ENCODE measurements at regions not wholly inside any gene's neighbourhood (a gene's known extent, or its start where the extent isn't known, plus 50 kb on each side); places are given as distances from the start of the nearest gene placed in this dataset.
"Not testable (repeated sequence)": the region's sequence is repeated elsewhere in the genome, so short reads cannot be mapped to it uniquely, and the experiment has no call there.

DNA sequence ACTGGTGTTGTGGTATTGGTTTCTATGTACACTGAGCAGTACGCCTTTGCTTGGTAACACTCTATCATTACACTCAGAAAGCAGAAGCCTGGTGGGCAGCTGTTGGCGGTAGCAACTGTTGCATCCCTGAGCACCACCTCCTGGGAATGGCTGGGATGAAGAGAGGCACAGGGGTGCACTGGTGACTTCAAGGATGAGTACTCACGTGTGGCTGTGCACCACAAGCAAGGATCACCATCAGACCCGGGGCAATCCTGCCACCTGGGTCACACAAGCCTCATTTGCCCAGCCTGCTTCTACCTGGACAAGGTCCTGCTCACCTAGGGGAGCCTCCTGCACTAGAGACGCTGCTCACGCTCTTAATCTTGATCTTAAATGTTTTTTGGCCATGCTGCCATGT, 336.4 kb downstream of the SI start:
- ChIA-PET CTCF (no interaction called here), POLR2A (no interaction called here)
- Histone ChIP-seq H3K4me3 (ENCODE audit: low read depth, low read length) (no peak overlapping the region), H3K27me3 (ENCODE audit: control insufficient read depth, insufficient read depth, low read length) (no peaks in the 10 kb centered on the region), H3K36me3 (ENCODE audit: control insufficient read depth, insufficient read depth, low read length) (no peaks in the 10 kb centered on the region)
- no peak for DNase-seq (ENCODE audit: low read depth)
- no peak for TF ChIP-seq CTCF (IDR thresholded peaks at IDR 0.05; ENCODE audit: insufficient read depth, low read depth, low read length)

- Histone ChIP-seq H3K36me3 (ENCODE audit: control insufficient read depth, insufficient read depth, low read length) (no peaks in the 10 kb centered on the region), H3K27me3 (ENCODE audit: control insufficient read depth, insufficient read depth, low read length) (no peaks in the 10 kb centered on the region), H3K4me3 (ENCODE audit: low read depth, low read length) (no peak overlapping the region)
- POLR2A ChIA-PET, result no interaction called here
- TF ChIP-seq CTCF (IDR thresholded peaks at IDR 0.05; ENCODE audit: insufficient read depth, low read depth, low read length), result no peak
- CTCF ChIA-PET, result no interaction called here
- no peak for DNase-seq (ENCODE audit: low read depth)
These were observed 341.1 kb downstream of the SI start for GRCh38 chr3:164737174-164737573.

DNA sequence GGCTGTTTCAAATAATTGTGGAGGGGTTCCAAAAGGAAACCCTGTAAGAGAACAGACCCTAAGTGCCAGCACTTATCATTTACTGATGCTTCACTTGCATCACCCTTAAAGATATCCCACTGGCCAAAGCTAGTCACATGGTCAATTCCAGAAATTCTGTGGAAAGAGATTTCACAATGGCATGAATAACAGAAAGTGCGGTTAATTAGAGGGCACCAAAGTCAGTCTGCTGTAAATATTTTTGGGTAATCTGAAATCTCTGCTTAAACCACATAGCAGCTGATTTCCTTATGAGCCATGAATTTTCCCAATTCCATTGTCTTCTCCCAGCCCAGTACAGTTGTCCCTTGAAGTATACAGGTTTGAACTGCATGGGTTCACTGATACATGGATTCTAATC, 346.1 kb downstream of the SI start:
- ChIA-PET POLR2A (no interaction called here), CTCF (interaction anchor here (1.1 kb wide), 1 partner anchor 35 kb away, joined by 3 read pairs; no protein-coding TSS in a partner anchor)
- no peaks in the 10 kb centered on the region for H3K27me3 ChIP-seq (ENCODE audit: control insufficient read depth, insufficient read depth, low read length)
- TF ChIP-seq CTCF (IDR thresholded peaks at IDR 0.05; ENCODE audit: insufficient read depth, low read depth, low read length), result no peak
- DNase-seq (ENCODE audit: low read depth), result no peak
- H3K36me3 ChIP-seq (ENCODE audit: control insufficient read depth, insufficient read depth, low read length), result no peaks in the 10 kb centered on the region
- no peak overlapping the region for H3K4me3 ChIP-seq (ENCODE audit: low read depth, low read length)

GRCh38 chr3:164730815-164731360, 347.4 kb downstream of the SI start:
- no peak for DNase-seq (ENCODE audit: low read depth)
- CTCF ChIA-PET, result no interaction called here
- H3K4me3 ChIP-seq (ENCODE audit: low read depth, low read length), result no peak overlapping the region
- TF ChIP-seq CTCF (IDR thresholded peaks at IDR 0.05; ENCODE audit: insufficient read depth, low read depth, low read length), result no peak
- no peaks in the 10 kb centered on the region for H3K36me3 ChIP-seq (ENCODE audit: control insufficient read depth, insufficient read depth, low read length)
- H3K27me3 ChIP-seq (ENCODE audit: control insufficient read depth, insufficient read depth, low read length), result no peaks in the 10 kb centered on the region
- POLR2A ChIA-PET, result no interaction called here

DNA sequence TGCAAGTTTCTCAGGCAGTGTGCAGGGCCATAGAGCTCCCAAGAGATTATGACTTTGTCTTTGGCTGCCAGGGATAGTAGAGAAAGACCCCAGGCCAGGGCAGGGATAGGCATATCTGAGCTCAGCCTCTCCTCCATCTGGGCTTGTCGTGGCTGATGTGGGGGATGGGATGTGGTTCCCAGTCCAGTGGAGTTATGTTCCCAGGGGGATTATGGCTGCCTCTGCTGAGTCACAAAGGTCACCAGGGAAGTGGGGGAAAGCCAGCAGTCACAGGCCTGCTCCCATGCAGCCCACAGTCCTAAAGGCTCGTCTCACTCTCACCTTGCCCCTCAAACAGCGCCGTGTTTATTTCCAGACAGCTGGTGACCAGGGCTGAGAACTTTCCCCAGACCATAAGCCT, 354.9 kb downstream of the SI start:
- CTCF ChIA-PET, result no interaction called here
- TF ChIP-seq CTCF (IDR thresholded peaks at IDR 0.05; ENCODE audit: insufficient read depth, low read depth, low read length), result no peak
- POLR2A ChIA-PET, result no interaction called here
- Histone ChIP-seq H3K4me3 (ENCODE audit: low read depth, low read length) (no peak overlapping the region), H3K36me3 (ENCODE audit: control insufficient read depth, insufficient read depth, low read length) (no peaks in the 10 kb centered on the region), H3K27me3 (ENCODE audit: control insufficient read depth, insufficient read depth, low read length) (no peaks in the 10 kb centered on the region)
- no peak for DNase-seq (ENCODE audit: low read depth)

- POLR2A ChIA-PET; H3K27me3 ChIP-seq (ENCODE audit: control insufficient read depth, insufficient read depth, low read length); H3K4me3 ChIP-seq (ENCODE audit: low read depth, low read length); CTCF ChIA-PET; DNase-seq (ENCODE audit: low read depth); H3K36me3 ChIP-seq (ENCODE audit: control insufficient read depth, insufficient read depth, low read length): not testable (repeated sequence)
These were observed 375.5 kb downstream of the SI start for GRCh38 chr3:164702808-164703207.
